OCI-LY7 (cell line): ENCODE measurements at regions not wholly inside any gene's neighbourhood (a gene's known extent, or its start where the extent isn't known, plus 50 kb on each side); places are given as distances from the start of the nearest gene placed in this dataset.

Experiments
- CTCF ChIP-seq: fragments of 200-600 bp; sonication (generic); conservative IDR thresholded peaks from 2 replicates; pipeline ENCODE4 v1.5.1; 2014; ENCODE audit warnings: mild to moderate bottlenecking, antibody characterized with exemption, low read length, moderate library complexity, mixed read lengths
- EZH2phosphoT487 ChIP-seq: fragments of 200-600 bp; sonication (generic); IDR thresholded peaks from 2 replicates; pipeline ENCODE4 v1.6.1; 2018; ENCODE audit warnings: low read depth, borderline replicate concordance, mild to moderate bottlenecking, mixed run types, antibody characterized with exemption, low read length, moderate library complexity, mixed read lengths

DNA sequence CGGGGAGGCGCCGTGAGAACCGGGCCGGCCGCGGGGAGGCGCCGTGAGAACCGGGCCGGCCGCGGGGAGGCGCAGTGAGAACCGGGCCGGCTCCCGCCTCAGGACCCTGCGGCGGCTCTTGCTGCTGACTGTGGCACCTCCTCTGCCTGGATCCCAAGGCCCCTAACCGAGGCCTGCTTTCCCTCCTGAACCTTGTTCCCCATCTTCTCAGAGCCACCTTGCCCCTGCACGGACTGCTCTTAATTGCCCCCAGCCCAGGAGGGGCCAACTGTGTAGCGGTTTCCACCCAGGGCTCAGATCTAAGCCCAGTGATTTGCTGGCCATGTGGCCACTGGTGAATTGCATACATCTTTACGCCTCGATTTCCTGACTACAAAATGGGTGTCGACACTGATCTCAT is 112.2 kb upstream of the B3GAT1 start:
- TF ChIP-seq CTCF, result no peak
- no peak for TF ChIP-seq EZH2phosphoT487
